ENCODE measurements at regions not wholly inside any gene's neighbourhood (a gene's known extent, or its start where the extent isn't known, plus 50 kb on each side); places are given as distances from the start of the nearest gene placed in this dataset.

DNA sequence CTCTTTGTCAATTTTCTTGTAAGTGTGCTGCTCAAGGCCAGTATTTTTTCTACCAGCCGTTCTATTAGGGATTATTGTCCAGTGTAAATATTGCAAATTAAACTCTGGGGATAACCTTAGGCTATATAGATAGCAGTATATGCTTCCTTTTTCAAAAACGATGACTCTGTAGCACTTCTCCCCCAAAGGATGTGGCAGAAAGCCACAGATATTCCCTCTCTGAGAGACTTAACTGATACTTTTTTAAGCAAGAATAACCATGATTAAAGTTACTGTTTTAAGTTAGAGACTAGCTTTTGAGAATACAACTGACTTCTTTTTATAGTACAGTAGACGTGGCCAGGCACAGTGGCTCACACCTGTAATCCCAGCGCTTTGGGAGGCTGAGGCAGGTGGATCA, 130.0 kb downstream of the FHIP1A start:
- TF ChIP-seq, protein P1, sequence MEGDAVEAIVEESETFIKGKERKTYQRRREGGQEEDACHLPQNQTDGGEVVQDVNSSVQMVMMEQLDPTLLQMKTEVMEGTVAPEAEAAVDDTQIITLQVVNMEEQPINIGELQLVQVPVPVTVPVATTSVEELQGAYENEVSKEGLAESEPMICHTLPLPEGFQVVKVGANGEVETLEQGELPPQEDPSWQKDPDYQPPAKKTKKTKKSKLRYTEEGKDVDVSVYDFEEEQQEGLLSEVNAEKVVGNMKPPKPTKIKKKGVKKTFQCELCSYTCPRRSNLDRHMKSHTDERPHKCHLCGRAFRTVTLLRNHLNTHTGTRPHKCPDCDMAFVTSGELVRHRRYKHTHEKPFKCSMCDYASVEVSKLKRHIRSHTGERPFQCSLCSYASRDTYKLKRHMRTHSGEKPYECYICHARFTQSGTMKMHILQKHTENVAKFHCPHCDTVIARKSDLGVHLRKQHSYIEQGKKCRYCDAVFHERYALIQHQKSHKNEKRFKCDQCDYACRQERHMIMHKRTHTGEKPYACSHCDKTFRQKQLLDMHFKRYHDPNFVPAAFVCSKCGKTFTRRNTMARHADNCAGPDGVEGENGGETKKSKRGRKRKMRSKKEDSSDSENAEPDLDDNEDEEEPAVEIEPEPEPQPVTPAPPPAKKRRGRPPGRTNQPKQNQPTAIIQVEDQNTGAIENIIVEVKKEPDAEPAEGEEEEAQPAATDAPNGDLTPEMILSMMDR (IDR thresholded peaks at IDR 0.05; ENCODE audit: low read length): no peak
- TF ChIP-seq EZH2 (optimal IDR thresholded peaks at IDR 0.05; ENCODE audit: low read depth, low read length) (no peak), EZH2phosphoT487 (IDR thresholded peaks at IDR 0.05; ENCODE audit: low read length) (no peak)
- Histone ChIP-seq H3K4me2 (ENCODE audit: low read depth, low read length) (no peak overlapping the region), H3K79me2 (ENCODE audit: low read length) (no peaks in the 10 kb centered on the region), H3K4me1 (ENCODE audit: low read length) (no peaks in the 10 kb centered on the region), H3K9me3 (replicated peaks; ENCODE audit: insufficient read depth, low read length) (no peaks in the 10 kb centered on the region), H3K9me2 (replicated peaks; ENCODE audit: insufficient read depth, low read length) (no peaks in the 10 kb centered on the region), H4K20me1 (ENCODE audit: insufficient read depth, low read length) (no peaks in the 10 kb centered on the region), H2AFZ (ENCODE audit: low read length) (no peak overlapping the region), H3K4me3 (ENCODE audit: low read length) (no peak overlapping the region), H3K27ac (ENCODE audit: low read length) (no peak overlapping the region), H3K9ac (ENCODE audit: low read length) (no peak overlapping the region), H3K36me3 (replicated peaks; ENCODE audit: insufficient read depth, low read length) (no peaks in the 10 kb centered on the region), H3F3A (ENCODE audit: insufficient read depth, low read length) (no peaks in the 10 kb centered on the region), H3K27me3 (replicated peaks; ENCODE audit: insufficient read depth, low read length) (no peaks in the 10 kb centered on the region)
- DNase-seq: peak; percentile 14

DNA sequence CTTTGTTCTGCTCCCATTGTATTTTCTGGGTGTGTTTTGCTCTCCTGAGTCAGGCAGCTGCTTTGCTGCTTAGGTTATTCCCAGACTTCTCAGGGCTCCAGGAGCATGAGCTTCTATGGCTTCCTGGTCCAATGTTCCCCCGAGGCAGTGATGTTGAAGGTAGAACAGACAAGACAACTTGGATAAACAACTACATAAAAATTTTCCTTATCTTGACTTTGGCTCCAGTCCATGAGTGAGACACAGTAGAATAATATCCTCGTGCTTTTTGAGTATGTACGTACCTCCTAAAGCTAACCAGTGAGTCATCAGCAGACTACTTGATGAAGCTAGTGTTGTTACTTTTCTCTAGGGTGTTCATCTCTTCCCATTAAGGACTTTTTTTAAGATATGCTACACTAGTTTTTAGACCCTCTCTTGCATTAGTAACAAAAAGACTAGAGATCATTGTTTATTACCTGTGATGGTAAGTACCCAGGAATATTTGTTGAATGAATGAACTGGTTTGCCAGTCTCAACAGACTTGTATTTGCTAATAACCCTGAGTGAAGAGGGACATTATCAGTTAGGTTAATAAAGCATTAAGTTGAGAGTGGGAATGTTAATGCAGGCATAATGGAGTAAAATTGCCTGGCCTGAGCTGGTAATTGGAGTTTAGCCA, 131.9 kb downstream of the FHIP1A start:
- Histone ChIP-seq H3F3A (ENCODE audit: insufficient read depth, low read length) (no peaks in the 10 kb centered on the region), H3K9ac (ENCODE audit: low read length) (no peak overlapping the region), H2AFZ (ENCODE audit: low read length) (no peak overlapping the region), H3K4me1 (ENCODE audit: low read length) (no peaks in the 10 kb centered on the region), H4K20me1 (ENCODE audit: insufficient read depth, low read length) (no peaks in the 10 kb centered on the region), H3K9me2 (replicated peaks; ENCODE audit: insufficient read depth, low read length) (no peaks in the 10 kb centered on the region), H3K9me3 (replicated peaks; ENCODE audit: insufficient read depth, low read length) (no peaks in the 10 kb centered on the region), H3K36me3 (replicated peaks; ENCODE audit: insufficient read depth, low read length) (no peaks in the 10 kb centered on the region), H3K4me2 (ENCODE audit: low read depth, low read length) (no peak overlapping the region), H3K27ac (ENCODE audit: low read length) (no peak overlapping the region), H3K79me2 (ENCODE audit: low read length) (no peaks in the 10 kb centered on the region), H3K4me3 (ENCODE audit: low read length) (no peak overlapping the region), H3K27me3 (replicated peaks; ENCODE audit: insufficient read depth, low read length) (no peaks in the 10 kb centered on the region)
- no peak for DNase-seq
- TF ChIP-seq EZH2phosphoT487 (IDR thresholded peaks at IDR 0.05; ENCODE audit: low read length): no peak
- TF ChIP-seq, protein P1 (IDR thresholded peaks at IDR 0.05; ENCODE audit: low read length): no peak
- TF ChIP-seq EZH2 (optimal IDR thresholded peaks at IDR 0.05; ENCODE audit: low read depth, low read length): no peak

DNA sequence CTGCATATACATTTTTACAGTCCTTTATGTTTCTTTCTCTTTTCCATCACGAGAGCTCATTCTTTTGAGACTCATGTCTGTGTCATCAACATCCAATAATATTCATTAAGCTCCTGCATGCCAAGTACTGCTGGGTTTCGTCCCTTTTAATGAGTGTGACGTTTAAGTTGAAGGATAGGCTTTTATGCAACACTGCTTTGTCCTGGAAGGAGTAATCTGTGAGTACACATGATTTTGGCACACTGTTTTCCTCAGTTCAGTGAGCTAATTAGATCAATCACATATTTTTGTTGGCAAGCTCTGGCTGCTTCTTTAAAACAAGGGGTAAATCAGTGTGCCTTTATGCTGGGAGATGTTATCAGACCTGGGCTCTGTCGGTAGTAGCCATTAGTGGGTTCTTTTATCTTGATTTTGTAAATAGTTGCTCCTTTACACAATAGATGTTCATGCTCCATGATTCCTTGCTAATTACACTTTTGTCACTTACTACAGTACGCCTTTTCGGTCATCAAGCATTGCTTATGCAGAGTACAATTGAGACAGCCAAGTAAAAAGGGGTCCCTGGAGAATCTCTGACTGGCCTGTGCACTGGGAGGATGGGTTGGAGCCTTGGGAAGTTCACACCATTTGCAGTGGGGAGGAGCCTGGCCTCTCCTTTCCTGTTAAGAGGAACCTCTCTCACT, 132.6 kb downstream of the FHIP1A start:
- H3K4me2 ChIP-seq (ENCODE audit: low read depth, low read length): no peak overlapping the region
- DNase-seq: no peak
- H2AFZ ChIP-seq (ENCODE audit: low read length): no peak overlapping the region
- TF ChIP-seq EZH2 (optimal IDR thresholded peaks at IDR 0.05; ENCODE audit: low read depth, low read length) (no peak), EZH2phosphoT487 (IDR thresholded peaks at IDR 0.05; ENCODE audit: low read length) (no peak)
- TF ChIP-seq, protein P1 (IDR thresholded peaks at IDR 0.05; ENCODE audit: low read length): no peak
- H4K20me1 ChIP-seq (ENCODE audit: insufficient read depth, low read length): no peaks in the 10 kb centered on the region
- H3K36me3 ChIP-seq (replicated peaks; ENCODE audit: insufficient read depth, low read length): no peaks in the 10 kb centered on the region
- no peaks in the 10 kb centered on the region for H3K79me2 ChIP-seq (ENCODE audit: low read length)
- H3K9me2 ChIP-seq (replicated peaks; ENCODE audit: insufficient read depth, low read length): no peaks in the 10 kb centered on the region
- H3K27ac ChIP-seq (ENCODE audit: low read length): no peak overlapping the region
- H3K9ac ChIP-seq (ENCODE audit: low read length): no peak overlapping the region
- H3K4me1 ChIP-seq (ENCODE audit: low read length): no peaks in the 10 kb centered on the region
- H3F3A ChIP-seq (ENCODE audit: insufficient read depth, low read length): no peaks in the 10 kb centered on the region
- no peaks in the 10 kb centered on the region for H3K9me3 ChIP-seq (replicated peaks; ENCODE audit: insufficient read depth, low read length)
- H3K4me3 ChIP-seq (ENCODE audit: low read length): no peak overlapping the region
- H3K27me3 ChIP-seq (replicated peaks; ENCODE audit: insufficient read depth, low read length): no peaks in the 10 kb centered on the region

All from MM.1S (cell line).